ENCODE measurements at regions not wholly inside any gene's neighbourhood (a gene's known extent, or its start where the extent isn't known, plus 50 kb on each side); places are given as distances from the start of the nearest gene placed in this dataset.

- TF ChIP-seq POLR2A (IDR thresholded peaks at IDR 0.05; ENCODE audit: low read length) (no peak), GATA1 (IDR thresholded peaks at IDR 0.05; ENCODE audit: low read depth, low read length) (no peak)
- no peak for DNase-seq
These were observed 616.3 kb upstream of the KLF4 start for GRCh38 chr9:108105885-108106284.

GRCh38 chr9:108104991-108105390, 615.4 kb upstream of the KLF4 start:
- DNase-seq, result no peak
- TF ChIP-seq GATA1 (IDR thresholded peaks at IDR 0.05; ENCODE audit: low read depth, low read length), result no peak
- no peak for TF ChIP-seq POLR2A (IDR thresholded peaks at IDR 0.05; ENCODE audit: low read length)

GRCh38 chr9:108103046-108103693, 613.6 kb upstream of the KLF4 start:
- DNase-seq, result no peak
- TF ChIP-seq POLR2A (IDR thresholded peaks at IDR 0.05; ENCODE audit: low read length) (no peak), GATA1 (IDR thresholded peaks at IDR 0.05; ENCODE audit: low read depth, low read length) (no peak)

- no peak for TF ChIP-seq GATA1 (IDR thresholded peaks at IDR 0.05; ENCODE audit: low read depth, low read length)
- no peak for TF ChIP-seq POLR2A (IDR thresholded peaks at IDR 0.05; ENCODE audit: low read length)
- no peak for DNase-seq
These were observed 611.8 kb upstream of the KLF4 start for GRCh38 chr9:108101410-108101809.

- no peak for TF ChIP-seq GATA1 (IDR thresholded peaks at IDR 0.05; ENCODE audit: low read depth, low read length)
- TF ChIP-seq POLR2A (IDR thresholded peaks at IDR 0.05; ENCODE audit: low read length), result no peak
- DNase-seq, result no peak
These were observed 611.0 kb upstream of the KLF4 start for GRCh38 chr9:108100571-108100970.

- TF ChIP-seq GATA1 (IDR thresholded peaks at IDR 0.05; ENCODE audit: low read depth, low read length) (no peak), POLR2A (IDR thresholded peaks at IDR 0.05; ENCODE audit: low read length) (no peak)
- peak in 1 of 2 experiments; percentile 22 for DNase-seq
These were observed 610.3 kb upstream of the KLF4 start for GRCh38 chr9:108099854-108100253.

GRCh38 chr9:108095496-108095895, 605.9 kb upstream of the KLF4 start:
- TF ChIP-seq POLR2A (IDR thresholded peaks at IDR 0.05; ENCODE audit: low read length) (no peak), GATA1 (IDR thresholded peaks at IDR 0.05; ENCODE audit: low read depth, low read length) (no peak)
- DNase-seq, result peak in 1 of 2 experiments; percentile 53

GRCh38 chr9:108094676-108094993, 605.1 kb upstream of the KLF4 start:
- no peak for TF ChIP-seq POLR2A (IDR thresholded peaks at IDR 0.05; ENCODE audit: low read length)
- TF ChIP-seq GATA1 (IDR thresholded peaks at IDR 0.05; ENCODE audit: low read depth, low read length), result no peak

GRCh38 chr9:108093773-108094675, 604.5 kb upstream of the KLF4 start:
- DNase-seq, result peak; percentile 96 to 97
- TF ChIP-seq GATA1 (IDR thresholded peaks at IDR 0.05; ENCODE audit: low read depth, low read length) (no peak), POLR2A (IDR thresholded peaks at IDR 0.05; ENCODE audit: low read length) (no peak)

More at GRCh38 chr9:108094676-108094993, 605.1 kb upstream of the KLF4 start:
- no peak for DNase-seq

- DNase-seq, result no peak
- no peak for TF ChIP-seq GATA1 (IDR thresholded peaks at IDR 0.05; ENCODE audit: low read depth, low read length)
- TF ChIP-seq POLR2A (IDR thresholded peaks at IDR 0.05; ENCODE audit: low read length), result no peak
These were observed 599.3 kb upstream of the KLF4 start for GRCh38 chr9:108088916-108089315.

GRCh38 chr9:108087781-108088180, 598.2 kb upstream of the KLF4 start:
- no peak for DNase-seq

GRCh38 chr9:108086624-108087023, 597.1 kb upstream of the KLF4 start:
- DNase-seq, result no peak
- TF ChIP-seq GATA1 (IDR thresholded peaks at IDR 0.05; ENCODE audit: low read depth, low read length) (no peak), POLR2A (IDR thresholded peaks at IDR 0.05; ENCODE audit: low read length) (no peak)

More at GRCh38 chr9:108087781-108088180, 598.2 kb upstream of the KLF4 start:
- TF ChIP-seq POLR2A (IDR thresholded peaks at IDR 0.05; ENCODE audit: low read length) (no peak), GATA1 (IDR thresholded peaks at IDR 0.05; ENCODE audit: low read depth, low read length) (no peak)

GRCh38 chr9:108085294-108085693, 595.7 kb upstream of the KLF4 start:
- no peak for DNase-seq
- TF ChIP-seq POLR2A (IDR thresholded peaks at IDR 0.05; ENCODE audit: low read length), result no peak
- TF ChIP-seq GATA1 (IDR thresholded peaks at IDR 0.05; ENCODE audit: low read depth, low read length), result no peak

GRCh38 chr9:108083796-108084352, 594.3 kb upstream of the KLF4 start:
- TF ChIP-seq GATA1 (IDR thresholded peaks at IDR 0.05; ENCODE audit: low read depth, low read length), result no peak
- TF ChIP-seq POLR2A (IDR thresholded peaks at IDR 0.05; ENCODE audit: low read length), result no peak
- DNase-seq, result no peak

Measured in erythroblast (primary cell).